HG03521 (cell line): ENCODE measurements at regions not wholly inside any gene's neighbourhood (a gene's known extent, or its start where the extent isn't known, plus 50 kb on each side); places are given as distances from the start of the nearest gene placed in this dataset.
"Not testable (repeated sequence)": the region's sequence is repeated elsewhere in the genome, so short reads cannot be mapped to it uniquely, and the experiment has no call there.

Experiments used
- ATAC-seq: cut with Tn5 transposase; IDR thresholded peaks from one replicate; pipeline ENCODE4 v1.9.1; 2021; ENCODE audit warnings: mild to moderate bottlenecking, moderate library complexity; ENCODE audit not compliant: unreplicated experiment

DNA sequence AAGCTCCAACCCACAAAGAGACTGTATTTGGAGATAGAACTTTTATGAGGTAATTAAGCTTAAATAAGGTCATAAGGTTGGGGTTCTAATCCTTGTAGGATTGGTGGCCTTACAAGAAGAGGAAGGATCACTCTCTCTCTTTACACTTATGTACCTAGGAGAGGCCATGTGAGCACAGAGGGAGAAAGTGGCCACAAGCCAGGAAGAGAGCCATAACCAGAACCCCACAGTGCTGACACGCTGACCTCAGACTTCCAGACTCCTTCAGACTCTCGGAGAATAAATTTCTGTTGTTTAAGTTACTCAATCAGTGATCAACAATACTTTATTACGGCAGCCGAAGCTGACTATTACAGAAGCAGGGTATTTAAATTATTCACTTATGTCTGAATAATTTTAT lies 430.5 kb upstream of the EPHA7 start:
- no peak for ATAC-seq

DNA sequence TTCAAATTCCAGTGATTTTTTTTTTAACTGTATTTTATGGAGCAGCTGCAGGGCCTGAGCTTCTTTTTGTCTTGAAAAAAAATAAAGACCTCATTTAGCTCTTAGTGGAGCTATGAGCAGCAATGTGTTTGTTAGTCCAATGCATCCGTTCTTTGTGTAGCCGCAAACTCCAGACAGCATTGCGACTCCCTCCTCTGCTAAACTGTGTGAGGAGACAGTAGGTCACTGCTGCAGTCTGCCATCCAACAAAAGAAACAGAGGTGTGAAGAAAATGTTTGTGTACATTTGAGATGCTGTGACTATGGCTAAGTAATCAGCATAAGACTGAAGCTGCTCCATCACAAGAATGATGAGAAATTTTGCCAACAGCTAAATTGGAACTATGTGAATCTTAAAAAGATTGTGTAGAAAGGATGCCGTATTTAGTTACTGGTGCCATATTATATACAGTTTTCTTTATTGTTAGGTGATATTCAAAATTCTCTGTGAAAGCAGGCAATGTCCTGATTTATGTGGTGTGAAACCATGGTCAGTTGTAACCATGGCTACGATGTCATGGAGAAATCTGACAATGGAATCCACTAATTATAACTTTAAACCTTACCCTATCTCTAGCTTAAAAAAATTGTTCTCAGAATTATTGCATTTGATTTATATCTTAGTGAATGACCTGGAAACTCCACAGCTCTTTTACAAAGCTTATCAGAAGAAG lies 428.8 kb upstream of the EPHA7 start:
- no peak for ATAC-seq

- ATAC-seq: no peak
Observed at GRCh38 chr6:93842178-93842577, 422.8 kb upstream of the EPHA7 start.

- ATAC-seq: not testable (repeated sequence)
Observed at GRCh38 chr6:93835451-93836145, 416.2 kb upstream of the EPHA7 start.

- ATAC-seq: not testable (repeated sequence)
Observed at GRCh38 chr6:93835026-93835425, 415.7 kb upstream of the EPHA7 start.

- not testable (repeated sequence) for ATAC-seq
Observed at GRCh38 chr6:93833326-93833725, 414.0 kb upstream of the EPHA7 start.

- ATAC-seq: not testable (repeated sequence)
Observed at GRCh38 chr6:93829757-93830156, 410.4 kb upstream of the EPHA7 start.

DNA sequence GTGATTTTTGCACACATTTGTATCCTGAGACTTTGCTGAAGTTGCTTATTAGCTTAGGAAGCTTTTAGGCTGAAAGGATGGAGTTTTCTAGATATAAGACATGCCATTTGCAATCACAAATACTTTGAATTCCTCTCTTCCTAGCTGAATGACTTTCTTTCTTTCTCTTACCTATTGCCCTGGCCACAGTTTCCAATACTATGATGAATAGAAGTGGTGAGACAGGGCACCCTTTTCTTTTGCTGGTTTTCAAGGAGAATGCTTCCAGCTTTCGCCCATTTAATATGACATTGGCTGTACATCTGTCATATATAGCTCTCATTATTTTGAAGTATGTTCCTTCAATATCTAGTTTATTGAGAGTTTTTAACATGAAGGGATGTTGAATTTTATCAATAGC lies 409.6 kb upstream of the EPHA7 start:
- ATAC-seq: no peak

DNA sequence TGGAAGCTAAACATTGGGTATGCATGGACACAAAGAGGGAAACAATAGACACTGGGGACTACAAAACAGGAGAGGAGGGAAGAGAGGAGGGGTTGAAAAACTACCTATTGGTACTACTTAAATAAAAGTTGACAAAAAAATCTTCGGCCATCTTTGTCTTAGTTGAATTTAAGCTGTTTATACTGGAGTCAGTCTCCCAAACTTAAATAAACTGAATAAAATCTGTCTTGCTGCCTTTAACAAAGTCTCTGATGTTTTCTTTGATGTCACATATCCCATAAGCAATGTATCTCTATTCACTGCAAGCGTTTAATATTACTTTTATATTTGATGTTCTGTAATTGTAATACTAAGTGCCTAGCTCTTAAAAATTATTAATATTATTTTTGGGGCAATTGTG lies 409.2 kb upstream of the EPHA7 start:
- no peak for ATAC-seq

- ATAC-seq: no peak
Observed at GRCh38 chr6:93827728-93828127, 408.4 kb upstream of the EPHA7 start.

DNA sequence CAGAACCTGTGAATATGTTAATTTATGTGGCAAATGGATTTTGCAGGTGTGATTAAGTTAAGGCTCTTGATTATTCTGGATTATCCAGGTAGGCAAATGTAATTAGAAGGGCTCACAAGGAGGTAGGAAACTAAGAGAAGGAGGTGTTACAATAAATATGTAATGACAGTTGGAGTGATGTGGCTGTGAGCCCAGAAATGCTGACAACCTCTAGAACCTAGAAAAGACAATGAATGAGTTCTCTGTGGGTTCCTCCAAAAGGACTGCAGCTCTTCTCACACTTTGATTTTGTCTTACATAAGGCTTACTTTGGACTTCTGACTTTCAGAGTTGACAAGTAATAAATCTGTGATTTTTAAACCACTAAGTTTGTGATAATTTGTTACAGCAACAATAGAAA lies 406.6 kb upstream of the EPHA7 start:
- no peak for ATAC-seq

- no peak for ATAC-seq
Observed at GRCh38 chr6:93823489-93823888, 404.1 kb upstream of the EPHA7 start.

DNA sequence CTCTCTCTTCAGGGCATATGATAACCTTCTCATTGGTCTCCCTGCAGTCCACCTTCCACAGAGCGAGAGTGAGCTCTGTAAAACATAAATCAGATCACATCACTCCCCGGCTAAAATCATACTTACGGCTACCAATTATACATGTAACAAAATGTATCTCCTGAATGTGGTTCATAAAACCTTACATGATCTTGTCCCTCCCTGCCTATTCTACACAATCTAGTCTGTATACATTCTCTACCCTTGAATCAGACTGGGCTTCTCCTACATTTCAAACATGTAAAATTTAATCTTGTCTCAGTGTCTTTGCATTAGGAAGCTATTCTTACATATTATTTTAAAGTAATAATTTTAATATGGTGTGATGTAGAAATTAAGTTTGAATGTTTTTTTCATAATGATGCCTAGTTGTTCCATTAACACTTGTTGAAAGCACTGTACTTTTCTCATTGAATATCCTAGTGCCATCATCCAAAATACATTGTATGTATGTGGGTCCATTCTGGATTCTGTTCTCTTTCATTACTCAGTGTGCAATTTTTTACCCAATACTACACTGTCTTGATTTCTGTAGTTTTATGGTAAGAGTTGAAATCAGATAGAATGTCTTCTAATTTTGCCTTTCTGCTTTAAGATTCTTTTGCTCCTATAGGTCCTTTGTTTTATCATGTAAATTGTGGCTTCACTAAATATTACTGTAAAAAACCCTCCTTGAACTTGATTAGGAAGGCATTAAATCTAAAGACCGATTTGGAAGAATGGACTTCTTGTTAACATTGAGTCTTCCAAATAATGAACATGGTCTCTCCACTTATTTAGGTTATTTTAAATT lies 403.3 kb upstream of the EPHA7 start:
- ATAC-seq: no peak

DNA sequence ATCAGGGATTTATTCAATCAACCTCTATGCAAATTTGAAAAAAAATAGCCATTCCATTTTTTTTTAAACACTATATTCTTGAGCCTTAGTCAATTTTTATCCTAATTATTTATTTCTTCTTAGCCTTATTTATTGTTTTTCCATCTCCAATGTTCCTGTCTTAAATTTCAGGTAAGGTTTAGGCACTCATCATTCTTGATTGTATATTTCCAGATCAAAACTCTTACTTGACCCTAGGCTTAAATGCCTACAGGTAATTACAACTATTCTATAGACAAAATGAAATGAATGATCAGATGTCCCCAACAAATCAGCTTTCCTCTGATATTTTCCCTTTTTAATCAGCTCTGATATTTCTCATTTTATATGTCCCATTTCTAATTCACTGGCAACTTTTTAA lies 402.6 kb upstream of the EPHA7 start:
- no peak for ATAC-seq

- ATAC-seq: no peak
Observed at GRCh38 chr6:93820465-93821082, 401.2 kb upstream of the EPHA7 start.

DNA sequence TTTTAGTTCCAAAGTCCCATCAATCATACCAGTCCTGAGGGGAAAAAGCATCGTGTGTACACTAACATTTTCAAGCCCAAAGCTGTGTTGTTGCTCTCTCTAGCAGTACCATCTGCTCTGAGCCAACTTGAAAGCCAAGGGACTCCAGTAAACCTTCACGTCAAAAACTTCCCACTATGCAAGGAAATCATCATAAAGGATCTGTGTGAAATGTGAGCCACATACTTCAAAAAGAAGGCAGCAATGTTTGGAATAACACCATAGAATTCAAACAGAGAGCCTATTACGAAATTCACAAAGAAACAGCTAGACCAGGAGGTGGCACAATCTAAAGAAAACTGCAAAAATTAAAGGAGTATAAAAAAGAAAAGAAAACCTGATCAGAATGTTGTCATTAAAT lies 399.8 kb upstream of the EPHA7 start:
- no peak for ATAC-seq

- ATAC-seq: no peak
Observed at GRCh38 chr6:93817937-93818336, 398.6 kb upstream of the EPHA7 start.

GRCh38 chr6:93806409-93807270 lies 387.3 kb upstream of the EPHA7 start:
- no peak for ATAC-seq

DNA sequence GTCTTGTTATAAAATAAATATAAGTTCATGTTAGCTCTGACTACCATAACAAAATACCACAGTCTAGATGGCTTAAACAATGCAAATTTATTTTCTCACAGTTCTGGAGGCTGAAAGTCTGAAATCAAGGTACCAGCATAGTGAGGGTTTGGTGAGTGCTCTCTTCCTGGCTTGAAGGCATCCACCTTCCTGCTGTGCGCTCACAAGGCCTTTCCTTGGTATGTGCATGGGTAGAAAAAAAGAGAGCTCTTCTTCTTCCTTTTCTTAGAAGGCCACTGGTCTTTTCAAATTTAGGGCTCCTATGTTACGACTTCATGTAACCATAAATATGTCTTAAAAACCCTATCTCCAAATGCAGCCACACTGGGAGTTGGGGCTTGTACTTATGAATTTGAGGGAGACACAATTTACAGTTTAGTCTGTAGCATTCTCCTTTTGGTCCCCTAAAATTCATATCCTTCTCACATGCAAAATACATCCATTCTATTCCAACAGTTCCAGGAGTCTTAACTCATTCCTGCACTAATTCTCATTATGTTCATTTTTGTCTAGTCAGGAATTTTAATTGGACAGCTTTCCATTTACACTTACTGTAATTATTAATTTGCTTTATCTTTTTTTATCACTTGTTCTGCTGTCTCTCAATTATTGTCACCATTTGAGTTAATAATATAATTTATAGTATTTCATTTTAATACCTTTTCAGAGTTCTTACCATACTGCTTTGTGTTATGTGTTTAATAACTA lies 381.9 kb upstream of the EPHA7 start:
- ATAC-seq: no peak

- ATAC-seq: no peak
Observed at GRCh38 chr6:93799226-93799625, 379.9 kb upstream of the EPHA7 start.
